ENCODE measurements at regions not wholly inside any gene's neighbourhood (a gene's known extent, or its start where the extent isn't known, plus 50 kb on each side); places are given as distances from the start of the nearest gene placed in this dataset.

DNA sequence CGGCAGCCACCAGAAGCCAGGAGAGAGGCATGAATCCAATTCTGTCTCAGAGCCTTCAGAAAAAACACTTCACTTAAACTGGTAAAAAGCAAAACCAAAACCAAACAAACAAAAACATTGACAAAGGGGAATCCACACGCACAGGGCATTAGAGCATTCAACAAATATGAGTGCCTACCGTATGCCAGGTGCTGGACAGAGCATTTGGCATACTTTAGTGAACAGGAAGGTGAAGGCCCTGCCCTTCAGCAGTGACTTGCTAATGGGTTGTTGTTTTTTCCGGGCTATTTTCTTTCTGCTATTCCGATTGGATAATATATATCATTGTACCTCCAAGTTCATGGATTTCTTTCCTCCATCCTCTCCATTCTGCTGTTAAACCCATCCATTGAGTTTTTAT is 71.7 kb upstream of the RUFY1 start:
- no peak overlapping the region for H2AFZ ChIP-seq (ENCODE audit: low read length, unreplicated experiment)

DNA sequence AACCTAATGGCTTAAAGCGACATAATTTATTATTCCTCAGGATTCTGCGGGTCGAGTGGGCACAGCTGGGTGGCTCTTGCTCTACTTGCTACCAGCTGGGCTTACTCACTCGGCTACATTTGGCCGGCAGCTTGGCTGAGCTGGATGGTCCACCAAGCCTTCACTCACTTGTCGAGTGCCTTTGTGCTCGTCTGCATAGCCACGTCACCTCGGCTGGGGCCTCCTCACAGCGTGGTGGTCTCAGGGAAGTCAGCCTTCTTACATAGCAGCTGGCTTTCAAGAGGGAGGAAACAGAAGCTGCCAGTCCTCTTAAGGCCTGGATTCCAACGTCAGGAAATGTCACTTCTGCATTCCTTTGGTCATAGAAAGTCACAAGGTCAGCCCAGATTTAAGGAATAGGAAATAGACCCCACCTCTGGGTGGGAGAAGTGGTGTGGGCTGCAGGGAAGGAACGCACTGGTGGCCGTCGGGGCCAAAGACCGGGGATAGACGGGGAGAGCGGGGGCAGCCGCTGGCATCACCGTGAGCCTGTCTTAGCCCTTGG is 75.1 kb upstream of the RUFY1 start:
- Histone ChIP-seq H3K4me1 (ENCODE audit: control insufficient read depth, insufficient read depth, low read length, unreplicated experiment) (no peaks in the 10 kb centered on the region), H3K4me3 (ENCODE audit: low read depth, low read length) (no peak overlapping the region), H2AFZ (ENCODE audit: low read length, unreplicated experiment) (no peak overlapping the region), H3K27ac (ENCODE audit: low read depth, low read length) (no peak overlapping the region), H3K36me3 (ENCODE audit: insufficient read depth, low read length) (no peaks in the 10 kb centered on the region), H3K79me2 (ENCODE audit: control insufficient read depth, insufficient read depth, low read length, unreplicated experiment) (no peaks in the 10 kb centered on the region), H3K27me3 (ENCODE audit: insufficient read depth, low read length) (no peaks in the 10 kb centered on the region)

More for the DNA sequence above, 71.7 kb upstream of the RUFY1 start:
- no peaks in the 10 kb centered on the region for H3K79me2 ChIP-seq (ENCODE audit: control insufficient read depth, insufficient read depth, low read length, unreplicated experiment)
- no peaks in the 10 kb centered on the region for H3K4me1 ChIP-seq (ENCODE audit: control insufficient read depth, insufficient read depth, low read length, unreplicated experiment)
- H3K36me3 ChIP-seq (ENCODE audit: insufficient read depth, low read length), result no peaks in the 10 kb centered on the region
- no peaks in the 10 kb centered on the region for H3K27me3 ChIP-seq (ENCODE audit: insufficient read depth, low read length)
- no peak overlapping the region for H3K4me3 ChIP-seq (ENCODE audit: low read depth, low read length)
- H3K27ac ChIP-seq (ENCODE audit: low read depth, low read length), result no peak overlapping the region

DNA sequence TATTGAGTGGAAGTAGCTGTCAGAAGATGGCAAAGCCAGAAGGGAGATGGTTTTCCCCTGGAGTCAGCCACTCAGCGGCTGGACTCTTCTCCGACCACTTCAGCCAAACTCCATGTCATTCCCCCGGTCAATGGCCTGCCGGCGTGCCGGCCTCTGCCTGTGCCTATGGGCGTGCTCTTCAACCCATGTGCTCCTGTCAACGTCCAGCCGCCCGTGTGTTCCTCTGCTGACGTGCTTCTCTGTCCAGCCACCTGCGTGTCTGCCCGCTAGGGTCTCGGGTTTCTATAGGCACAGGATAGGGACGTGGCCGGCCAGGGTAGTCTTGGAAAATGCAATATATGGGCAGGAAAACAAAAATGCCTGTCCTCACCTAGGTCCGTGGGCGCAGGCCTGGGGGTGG is 77.7 kb upstream of the RUFY1 start:
- no peak overlapping the region for H2AFZ ChIP-seq (ENCODE audit: low read length, unreplicated experiment)
- no peaks in the 10 kb centered on the region for H3K27me3 ChIP-seq (ENCODE audit: insufficient read depth, low read length)
- H3K4me1 ChIP-seq (ENCODE audit: control insufficient read depth, insufficient read depth, low read length, unreplicated experiment), result no peaks in the 10 kb centered on the region
- H3K79me2 ChIP-seq (ENCODE audit: control insufficient read depth, insufficient read depth, low read length, unreplicated experiment), result no peaks in the 10 kb centered on the region
- no peaks in the 10 kb centered on the region for H3K36me3 ChIP-seq (ENCODE audit: insufficient read depth, low read length)
- H3K27ac ChIP-seq (ENCODE audit: low read depth, low read length), result no peak overlapping the region
- no peak overlapping the region for H3K4me3 ChIP-seq (ENCODE audit: low read depth, low read length)

DNA sequence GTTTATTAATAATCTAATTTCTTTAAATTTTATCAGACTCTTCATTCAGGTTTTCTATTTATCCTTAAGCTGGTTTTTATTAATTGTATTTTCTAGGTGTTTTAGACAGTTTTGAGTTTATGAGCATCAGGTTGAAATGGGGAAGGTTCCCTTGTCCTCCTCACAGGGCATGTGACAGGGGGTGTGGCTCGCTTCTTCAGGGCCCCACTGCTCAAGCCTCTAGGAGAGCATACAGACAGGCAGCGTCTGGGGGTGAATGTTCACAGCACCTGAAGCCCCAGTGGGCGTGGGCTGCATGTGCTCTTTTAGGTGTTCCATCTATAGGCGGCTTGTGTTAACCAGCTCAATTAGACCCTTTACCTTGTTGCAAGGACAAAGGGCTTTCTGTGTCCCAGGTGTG is 78.2 kb upstream of the RUFY1 start:
- Histone ChIP-seq H2AFZ (ENCODE audit: low read length, unreplicated experiment) (no peak overlapping the region), H3K36me3 (ENCODE audit: insufficient read depth, low read length) (no peaks in the 10 kb centered on the region), H3K79me2 (ENCODE audit: control insufficient read depth, insufficient read depth, low read length, unreplicated experiment) (no peaks in the 10 kb centered on the region), H3K27me3 (ENCODE audit: insufficient read depth, low read length) (no peaks in the 10 kb centered on the region), H3K4me3 (ENCODE audit: low read depth, low read length) (no peak overlapping the region), H3K27ac (ENCODE audit: low read depth, low read length) (no peak overlapping the region), H3K4me1 (ENCODE audit: control insufficient read depth, insufficient read depth, low read length, unreplicated experiment) (no peaks in the 10 kb centered on the region)

DNA sequence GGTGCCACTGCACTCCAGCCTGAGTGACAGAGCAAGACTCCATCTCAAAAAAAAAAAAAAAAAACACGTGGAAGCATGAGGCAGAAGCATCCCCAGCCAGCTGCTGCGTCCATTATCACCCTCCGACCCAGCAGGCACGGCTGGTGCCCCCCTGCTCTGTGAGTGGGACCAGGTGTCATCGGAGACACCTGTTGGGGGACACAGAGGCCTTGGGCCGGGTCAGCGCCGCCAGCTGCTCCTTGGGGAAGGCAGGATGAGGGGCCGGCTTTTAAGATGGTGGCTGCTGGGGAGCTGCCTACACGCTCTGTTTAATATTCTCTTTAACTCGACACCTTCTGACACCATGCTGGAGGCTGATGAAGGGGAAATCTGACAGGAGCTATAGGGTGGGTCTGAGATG is 80.2 kb upstream of the RUFY1 start:
- Histone ChIP-seq H3K27me3 (ENCODE audit: insufficient read depth, low read length) (no peaks in the 10 kb centered on the region), H3K4me3 (ENCODE audit: low read depth, low read length) (no peak overlapping the region), H3K4me1 (ENCODE audit: control insufficient read depth, insufficient read depth, low read length, unreplicated experiment) (no peaks in the 10 kb centered on the region), H2AFZ (ENCODE audit: low read length, unreplicated experiment) (no peak overlapping the region), H3K36me3 (ENCODE audit: insufficient read depth, low read length) (no peaks in the 10 kb centered on the region), H3K79me2 (ENCODE audit: control insufficient read depth, insufficient read depth, low read length, unreplicated experiment) (no peaks in the 10 kb centered on the region), H3K27ac (ENCODE audit: low read depth, low read length) (no peak overlapping the region)

DNA sequence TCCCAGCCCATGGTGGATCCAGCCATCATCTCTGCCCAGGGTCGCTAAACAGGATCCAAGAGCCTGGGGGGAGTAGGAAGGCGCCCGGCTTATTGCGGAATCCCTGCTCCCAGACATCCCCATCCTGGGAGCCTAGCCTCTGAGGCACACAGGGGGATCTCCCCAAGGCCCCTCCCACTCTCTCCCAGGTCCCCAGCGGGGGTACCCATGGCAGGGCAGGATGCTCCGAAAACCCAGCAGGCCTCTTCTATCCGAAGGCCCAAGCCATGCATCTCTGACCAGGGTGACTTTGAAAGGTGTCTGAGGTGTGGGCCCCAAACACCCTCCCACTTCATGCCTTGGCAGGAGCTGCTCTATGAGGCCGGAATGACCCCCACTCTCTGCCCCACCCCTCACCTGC is 81.7 kb upstream of the RUFY1 start:
- Histone ChIP-seq H3K36me3 (ENCODE audit: insufficient read depth, low read length) (no peaks in the 10 kb centered on the region), H3K79me2 (ENCODE audit: control insufficient read depth, insufficient read depth, low read length, unreplicated experiment) (no peaks in the 10 kb centered on the region), H3K4me1 (ENCODE audit: control insufficient read depth, insufficient read depth, low read length, unreplicated experiment) (no peaks in the 10 kb centered on the region), H2AFZ (ENCODE audit: low read length, unreplicated experiment) (no peak overlapping the region), H3K27ac (ENCODE audit: low read depth, low read length) (no peak overlapping the region), H3K27me3 (ENCODE audit: insufficient read depth, low read length) (no peaks in the 10 kb centered on the region), H3K4me3 (ENCODE audit: low read depth, low read length) (no peak overlapping the region)

DNA sequence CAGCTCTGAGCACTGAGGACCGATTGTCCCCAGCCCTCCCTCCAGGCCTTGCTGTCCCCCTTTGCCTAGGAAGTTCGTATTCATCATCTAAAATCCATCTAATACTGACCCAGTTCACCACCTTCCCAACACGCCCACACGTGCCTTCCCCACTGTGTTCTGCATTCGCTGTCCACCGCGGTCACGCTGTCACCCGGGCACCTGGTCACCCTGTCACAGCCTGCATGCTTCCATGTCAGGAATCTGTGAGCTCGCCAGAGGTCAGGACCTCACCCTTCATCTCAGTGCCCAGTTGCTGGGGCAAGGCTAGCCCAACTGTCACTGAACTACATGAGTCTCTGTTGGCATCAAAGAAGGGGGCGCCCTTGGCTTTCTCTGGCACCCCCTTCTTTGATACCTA is 82.9 kb upstream of the RUFY1 start:
- Histone ChIP-seq H3K4me3 (ENCODE audit: low read depth, low read length) (no peak overlapping the region), H3K79me2 (ENCODE audit: control insufficient read depth, insufficient read depth, low read length, unreplicated experiment) (no peaks in the 10 kb centered on the region), H3K27me3 (ENCODE audit: insufficient read depth, low read length) (no peaks in the 10 kb centered on the region), H2AFZ (ENCODE audit: low read length, unreplicated experiment) (no peak overlapping the region), H3K4me1 (ENCODE audit: control insufficient read depth, insufficient read depth, low read length, unreplicated experiment) (no peaks in the 10 kb centered on the region), H3K36me3 (ENCODE audit: insufficient read depth, low read length) (no peaks in the 10 kb centered on the region), H3K27ac (ENCODE audit: low read depth, low read length) (no peak overlapping the region)

DNA sequence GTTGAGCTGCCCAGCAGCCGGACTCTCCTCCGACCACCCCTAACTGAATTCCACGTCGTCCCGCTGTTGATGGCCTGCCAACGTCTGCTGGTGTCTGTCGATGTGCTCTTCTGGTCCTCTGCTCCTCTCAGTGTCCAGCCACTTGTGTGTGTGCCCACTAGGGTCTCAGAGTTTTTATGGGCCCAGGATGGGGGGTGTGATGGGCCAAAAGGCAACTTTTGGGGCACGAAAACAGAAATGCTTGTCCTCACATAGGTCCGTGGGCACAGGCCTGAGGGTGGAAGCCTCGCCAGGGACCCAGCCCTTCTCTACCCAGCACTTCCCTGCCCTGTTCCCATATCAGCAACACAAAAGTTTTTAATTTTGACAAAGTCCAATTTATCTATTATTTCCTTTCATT is 85.7 kb upstream of the RUFY1 start:
- no peaks in the 10 kb centered on the region for H3K4me1 ChIP-seq (ENCODE audit: control insufficient read depth, insufficient read depth, low read length, unreplicated experiment)
- H2AFZ ChIP-seq (ENCODE audit: low read length, unreplicated experiment), result no peak overlapping the region
- H3K36me3 ChIP-seq (ENCODE audit: insufficient read depth, low read length), result no peaks in the 10 kb centered on the region
- no peak overlapping the region for H3K27ac ChIP-seq (ENCODE audit: low read depth, low read length)
- peaks cover 12% of the 10 kb centered on the region for H3K27me3 ChIP-seq (ENCODE audit: insufficient read depth, low read length)
- no peaks in the 10 kb centered on the region for H3K79me2 ChIP-seq (ENCODE audit: control insufficient read depth, insufficient read depth, low read length, unreplicated experiment)
- no peak overlapping the region for H3K4me3 ChIP-seq (ENCODE audit: low read depth, low read length)

DNA sequence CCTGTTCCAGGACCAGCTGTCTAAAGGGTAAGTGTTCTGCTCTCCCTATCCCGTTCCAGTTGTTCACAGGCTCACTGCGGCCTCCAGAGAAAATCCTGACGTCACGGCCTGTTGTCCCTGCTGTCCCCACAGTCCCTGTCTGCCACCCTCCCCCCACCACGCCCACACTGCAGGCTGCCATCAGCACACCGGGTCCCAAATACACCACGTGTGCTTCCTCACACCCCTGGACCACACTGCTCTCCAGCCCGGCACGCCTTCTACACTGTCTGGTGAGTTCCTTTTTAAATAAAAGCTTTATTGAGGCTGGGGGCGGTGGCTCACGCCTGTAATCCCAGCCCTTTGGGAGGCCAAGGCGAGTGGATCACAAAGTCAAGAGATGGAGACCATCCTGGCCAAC is 88.3 kb upstream of the RUFY1 start:
- Histone ChIP-seq H3K36me3 (ENCODE audit: insufficient read depth, low read length) (no peaks in the 10 kb centered on the region), H3K4me3 (ENCODE audit: low read depth, low read length) (no peak overlapping the region)

DNA sequence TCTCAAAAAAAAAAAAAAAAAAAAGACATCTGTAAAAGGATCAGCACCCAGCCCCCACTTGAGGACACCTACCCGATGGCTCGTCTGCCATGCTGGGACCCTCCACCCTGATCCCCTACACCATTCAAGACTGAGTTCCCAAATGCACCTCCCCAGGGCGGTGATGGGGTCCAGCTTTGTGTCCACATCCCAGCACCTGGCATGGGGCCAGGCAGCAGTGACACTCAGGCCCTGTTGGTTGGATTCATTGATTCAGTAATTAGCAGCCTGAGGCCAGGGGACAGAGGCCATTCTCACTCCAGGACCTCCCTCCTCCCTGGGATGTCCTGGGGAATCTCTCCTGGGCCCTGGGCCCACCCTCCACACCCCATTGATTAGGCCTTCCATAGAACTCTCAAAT is 88.8 kb upstream of the RUFY1 start:
- Histone ChIP-seq H3K79me2 (ENCODE audit: control insufficient read depth, insufficient read depth, low read length, unreplicated experiment) (no peaks in the 10 kb centered on the region), H3K4me1 (ENCODE audit: control insufficient read depth, insufficient read depth, low read length, unreplicated experiment) (no peaks in the 10 kb centered on the region), H2AFZ (ENCODE audit: low read length, unreplicated experiment) (no peak overlapping the region), H3K36me3 (ENCODE audit: insufficient read depth, low read length) (no peaks in the 10 kb centered on the region), H3K4me3 (ENCODE audit: low read depth, low read length) (no peak overlapping the region), H3K27me3 (ENCODE audit: insufficient read depth, low read length) (peaks cover 26% of the 10 kb centered on the region), H3K27ac (ENCODE audit: low read depth, low read length) (no peak overlapping the region)

More for the DNA sequence above, 88.3 kb upstream of the RUFY1 start:
- Histone ChIP-seq H2AFZ (ENCODE audit: low read length, unreplicated experiment) (no peak overlapping the region), H3K79me2 (ENCODE audit: control insufficient read depth, insufficient read depth, low read length, unreplicated experiment) (no peaks in the 10 kb centered on the region), H3K27ac (ENCODE audit: low read depth, low read length) (no peak overlapping the region), H3K27me3 (ENCODE audit: insufficient read depth, low read length) (peaks cover 26% of the 10 kb centered on the region), H3K4me1 (ENCODE audit: control insufficient read depth, insufficient read depth, low read length, unreplicated experiment) (no peaks in the 10 kb centered on the region)

DNA sequence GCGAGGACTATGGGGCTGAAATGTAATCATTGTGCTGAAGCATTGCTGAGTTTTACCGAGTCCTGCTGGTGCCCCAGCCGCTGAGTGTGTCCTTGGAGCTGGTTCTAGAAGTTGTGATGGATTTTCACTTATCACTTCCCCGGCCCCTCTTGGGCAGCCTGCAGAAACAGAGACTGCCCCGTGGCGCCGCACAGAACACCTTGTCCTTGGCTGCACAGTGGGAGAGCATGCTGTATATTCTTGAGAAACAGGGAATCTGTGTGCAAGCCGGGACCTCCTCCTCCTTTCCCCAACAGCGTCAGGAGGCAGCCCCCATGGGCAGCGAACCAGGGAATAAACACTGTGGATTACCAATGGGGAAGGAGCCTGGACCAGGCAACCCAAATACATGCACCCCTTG is 90.6 kb upstream of the RUFY1 start:
- no peaks in the 10 kb centered on the region for H3K4me1 ChIP-seq (ENCODE audit: control insufficient read depth, insufficient read depth, low read length, unreplicated experiment)

More for the DNA sequence above, 90.6 kb upstream of the RUFY1 start:
- Histone ChIP-seq H2AFZ (ENCODE audit: low read length, unreplicated experiment) (no peak overlapping the region), H3K27me3 (ENCODE audit: insufficient read depth, low read length) (peaks cover 29% of the 10 kb centered on the region), H3K79me2 (ENCODE audit: control insufficient read depth, insufficient read depth, low read length, unreplicated experiment) (no peaks in the 10 kb centered on the region), H3K36me3 (ENCODE audit: insufficient read depth, low read length) (no peaks in the 10 kb centered on the region), H3K27ac (ENCODE audit: low read depth, low read length) (no peak overlapping the region), H3K4me3 (ENCODE audit: low read depth, low read length) (no peak overlapping the region)

All from ACC112 (cell line).